Glutamatergic neuron (in vitro differentiated cells): ENCODE measurements at regions not wholly inside any gene's neighbourhood (a gene's known extent, or its start where the extent isn't known, plus 50 kb on each side); places are given as distances from the start of the nearest gene placed in this dataset.

Experiments
- DNase-seq: peaks from one replicate; pipeline ENCODE4 v3.0.0; 2022
- H3K27ac Mint-ChIP-seq: one replicate; pipeline ENCODE4 v1.8.0; 2020; ENCODE audit warnings: mild to moderate bottlenecking, mixed read lengths, inconsistent platforms; ENCODE audit not compliant: unreplicated experiment
- H3K27me3 Mint-ChIP-seq: one replicate; pipeline ENCODE4 v1.8.0; 2020; ENCODE audit warnings: mild to moderate bottlenecking, moderate library complexity, mixed read lengths, inconsistent platforms; ENCODE audit not compliant: unreplicated experiment
- H3K36me3 Mint-ChIP-seq: one replicate; pipeline ENCODE4 v1.8.0; 2020; ENCODE audit warnings: mild to moderate bottlenecking, mixed read lengths, inconsistent platforms; ENCODE audit not compliant: unreplicated experiment
- H3K4me1 Mint-ChIP-seq: one replicate; pipeline ENCODE4 v1.8.0; 2020; ENCODE audit warnings: mild to moderate bottlenecking, low read depth, mixed read lengths, inconsistent platforms; ENCODE audit not compliant: unreplicated experiment
- H3K4me3 Mint-ChIP-seq: one replicate; pipeline ENCODE4 v1.8.0; 2020; ENCODE audit warnings: mild to moderate bottlenecking, mixed read lengths, inconsistent platforms; ENCODE audit not compliant: unreplicated experiment
- H3K9me3 Mint-ChIP-seq: one replicate; pipeline ENCODE4 v1.8.0; 2020; ENCODE audit warnings: mild to moderate bottlenecking, moderate library complexity, mixed read lengths, inconsistent platforms; ENCODE audit not compliant: unreplicated experiment
- TF ChIP-seq, protein P1 (sequence below): fragments of 200-600 bp; sonication (generic); IDR thresholded peaks from one replicate; pipeline ENCODE4 v1.5.0; 2021; ENCODE audit not compliant: partially characterized antibody, unreplicated experiment

DNA sequence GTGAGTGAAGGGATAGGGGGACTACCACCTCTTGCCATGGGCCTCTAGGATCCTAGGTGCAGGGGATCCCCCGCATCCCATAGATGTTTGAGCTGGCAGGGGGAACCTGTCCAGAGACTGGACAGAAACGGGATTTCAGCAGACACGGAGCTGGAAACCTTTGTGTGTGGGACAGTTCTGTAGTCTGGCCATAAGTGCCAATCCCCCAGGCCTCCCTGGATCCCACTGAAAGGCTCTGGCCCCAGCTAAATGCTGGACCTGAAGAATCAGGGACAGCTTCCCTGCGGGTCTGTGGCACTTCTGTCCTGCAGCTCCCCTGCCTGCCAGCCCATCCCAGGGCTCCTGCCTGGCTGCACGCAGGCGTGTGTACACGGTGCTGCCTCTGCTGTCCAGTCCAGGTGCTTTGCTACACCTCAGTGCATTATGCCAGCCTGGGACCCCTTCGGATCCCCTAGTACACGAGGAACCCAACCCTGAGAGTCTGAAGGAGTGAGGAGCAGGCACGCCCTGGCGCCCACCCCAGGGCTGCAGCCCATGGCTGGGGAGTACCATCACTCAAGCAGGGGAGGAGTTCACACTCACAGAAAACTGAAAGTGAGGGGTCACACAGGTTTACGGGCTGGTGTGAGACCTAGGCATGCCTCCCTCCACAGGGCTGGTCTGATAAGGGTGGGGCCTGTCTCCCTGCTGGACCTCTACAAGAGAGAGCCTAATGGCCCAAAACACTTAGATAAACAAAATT, 703.0 kb downstream of the ARAP2 start:
- Mint-ChIP-seq H3K4me1 (peaks cover 10% of the 10 kb centered on the region), H3K27ac (no peak overlapping the region), H3K9me3 (peaks cover 5% of the 10 kb centered on the region), H3K27me3 (no peaks in the 10 kb centered on the region), H3K36me3 (no peaks in the 10 kb centered on the region), H3K4me3 (no peak overlapping the region)
- TF ChIP-seq, protein P1, sequence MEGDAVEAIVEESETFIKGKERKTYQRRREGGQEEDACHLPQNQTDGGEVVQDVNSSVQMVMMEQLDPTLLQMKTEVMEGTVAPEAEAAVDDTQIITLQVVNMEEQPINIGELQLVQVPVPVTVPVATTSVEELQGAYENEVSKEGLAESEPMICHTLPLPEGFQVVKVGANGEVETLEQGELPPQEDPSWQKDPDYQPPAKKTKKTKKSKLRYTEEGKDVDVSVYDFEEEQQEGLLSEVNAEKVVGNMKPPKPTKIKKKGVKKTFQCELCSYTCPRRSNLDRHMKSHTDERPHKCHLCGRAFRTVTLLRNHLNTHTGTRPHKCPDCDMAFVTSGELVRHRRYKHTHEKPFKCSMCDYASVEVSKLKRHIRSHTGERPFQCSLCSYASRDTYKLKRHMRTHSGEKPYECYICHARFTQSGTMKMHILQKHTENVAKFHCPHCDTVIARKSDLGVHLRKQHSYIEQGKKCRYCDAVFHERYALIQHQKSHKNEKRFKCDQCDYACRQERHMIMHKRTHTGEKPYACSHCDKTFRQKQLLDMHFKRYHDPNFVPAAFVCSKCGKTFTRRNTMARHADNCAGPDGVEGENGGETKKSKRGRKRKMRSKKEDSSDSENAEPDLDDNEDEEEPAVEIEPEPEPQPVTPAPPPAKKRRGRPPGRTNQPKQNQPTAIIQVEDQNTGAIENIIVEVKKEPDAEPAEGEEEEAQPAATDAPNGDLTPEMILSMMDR = no peak
- DNase-seq = no peak

DNA sequence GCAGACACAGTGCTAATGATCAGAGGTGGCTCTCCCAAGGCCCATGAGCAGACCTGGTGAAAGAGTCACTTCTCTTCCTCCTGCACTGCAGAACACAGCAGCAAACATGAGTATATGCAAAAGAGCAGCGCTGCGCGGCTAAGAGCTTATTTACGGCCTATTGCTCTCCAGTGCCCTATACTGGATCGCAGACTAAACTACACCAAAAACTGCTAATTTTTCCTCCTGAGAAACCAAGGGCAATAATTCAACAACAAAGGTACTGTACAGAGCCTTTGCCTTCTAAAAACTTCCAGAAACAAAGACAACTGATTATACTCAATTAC, 702.5 kb downstream of the ARAP2 start:
- Mint-ChIP-seq H3K27ac (no peak overlapping the region), H3K36me3 (no peaks in the 10 kb centered on the region), H3K9me3 (peaks cover 5% of the 10 kb centered on the region), H3K27me3 (no peaks in the 10 kb centered on the region), H3K4me1 (peaks cover 10% of the 10 kb centered on the region), H3K4me3 (no peak overlapping the region)
- no peak for DNase-seq
- TF ChIP-seq, protein P1 = no peak

DNA sequence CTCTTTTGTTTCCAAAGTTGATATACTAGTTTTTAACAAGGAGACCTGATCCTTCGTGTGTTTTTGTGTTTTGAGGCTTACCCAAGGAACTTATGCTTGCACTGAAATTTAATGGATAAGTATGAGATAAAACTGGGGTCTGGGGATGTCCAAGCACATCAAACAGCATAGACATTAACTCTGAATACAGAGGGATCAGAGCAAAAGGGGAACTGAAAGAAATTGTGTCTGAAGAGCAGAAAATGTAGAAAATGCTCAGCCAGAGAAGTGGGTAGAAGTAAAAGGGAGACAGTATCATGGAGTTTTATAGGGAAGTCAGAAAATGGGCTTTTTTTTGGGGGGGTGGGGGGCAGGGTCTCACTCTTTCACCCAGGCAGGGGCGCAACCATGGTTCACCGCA, 695.4 kb downstream of the ARAP2 start:
- no peak for DNase-seq
- H3K9me3 Mint-ChIP-seq = no peaks in the 10 kb centered on the region
- no peak overlapping the region for H3K4me3 Mint-ChIP-seq
- H3K27ac Mint-ChIP-seq = no peak overlapping the region
- H3K4me1 Mint-ChIP-seq = no peaks in the 10 kb centered on the region
- TF ChIP-seq, protein P1 = no peak
- no peaks in the 10 kb centered on the region for H3K27me3 Mint-ChIP-seq
- no peaks in the 10 kb centered on the region for H3K36me3 Mint-ChIP-seq

DNA sequence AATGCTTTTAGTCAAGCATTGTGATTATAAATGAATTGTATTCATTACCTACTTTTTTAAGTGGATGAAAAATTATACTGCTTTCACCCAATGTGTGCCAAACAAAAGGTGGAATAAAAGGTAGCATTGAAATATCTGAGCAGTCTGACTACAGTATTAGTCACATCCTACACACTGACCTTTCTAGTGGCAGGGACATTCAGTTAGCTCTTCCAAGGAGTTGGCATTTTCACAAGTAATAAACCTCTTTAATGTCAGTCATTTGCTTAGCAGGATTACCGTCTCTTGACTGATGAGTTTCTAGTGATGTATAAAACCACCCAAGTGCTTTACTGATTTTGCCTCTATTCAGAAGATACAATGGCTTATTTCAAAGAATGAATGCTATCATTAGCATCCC, 687.9 kb downstream of the ARAP2 start:
- Mint-ChIP-seq H3K4me1 (no peaks in the 10 kb centered on the region), H3K27me3 (no peaks in the 10 kb centered on the region), H3K27ac (no peak overlapping the region), H3K4me3 (no peak overlapping the region), H3K9me3 (peaks cover 2% of the 10 kb centered on the region), H3K36me3 (peaks cover 10% of the 10 kb centered on the region)
- DNase-seq = no peak
- TF ChIP-seq, protein P1 = no peak

DNA sequence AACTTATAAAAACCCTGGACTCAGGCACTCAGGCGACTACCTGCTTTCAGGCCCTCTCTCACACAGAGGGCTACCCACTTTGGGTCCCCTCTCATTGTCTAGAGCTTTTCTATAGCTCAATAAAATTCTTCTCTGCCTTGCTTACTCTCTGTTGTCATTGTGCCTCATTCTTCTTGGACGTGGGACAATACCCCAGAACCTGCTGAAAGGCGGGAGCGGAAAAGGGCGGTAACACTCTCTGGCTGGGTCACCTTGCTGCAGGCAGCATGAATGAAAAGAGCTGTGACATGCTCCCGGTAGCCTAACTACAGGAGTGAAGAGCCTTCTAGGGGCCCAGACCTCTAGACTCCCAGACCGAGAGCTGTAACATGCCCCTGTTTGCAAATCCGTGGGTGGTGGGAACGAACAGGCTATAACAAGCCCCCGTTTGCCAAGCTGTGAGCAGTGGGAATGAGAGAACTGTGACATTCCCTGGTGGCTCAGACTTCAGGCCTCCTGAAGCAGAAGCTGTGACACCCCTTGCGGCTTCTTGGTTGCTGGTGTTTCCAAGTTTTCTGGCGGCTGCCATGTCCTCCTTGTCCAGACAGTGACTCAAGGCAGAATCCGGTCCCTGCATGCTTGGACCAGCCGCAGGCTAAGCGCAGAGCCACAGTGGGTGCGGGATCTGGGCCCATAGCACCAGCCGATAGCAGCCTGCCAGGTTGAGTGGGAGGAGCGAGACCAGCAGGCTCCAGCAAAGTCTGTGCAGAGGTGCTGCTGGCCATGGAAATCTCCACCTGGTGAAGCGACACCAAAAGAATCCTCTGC, 684.6 kb downstream of the ARAP2 start:
- Mint-ChIP-seq H3K4me1 (peaks cover 5% of the 10 kb centered on the region), H3K4me3 (no peak overlapping the region), H3K9me3 (peaks cover 2% of the 10 kb centered on the region), H3K27ac (no peak overlapping the region), H3K27me3 (no peaks in the 10 kb centered on the region), H3K36me3 (peaks cover 10% of the 10 kb centered on the region)
- TF ChIP-seq, protein P1 = no peak
- DNase-seq = no peak
